ENCODE measurements at regions not wholly inside any gene's neighbourhood (a gene's known extent, or its start where the extent isn't known, plus 50 kb on each side); places are given as distances from the start of the nearest gene placed in this dataset.

GRCh38 chr9:95666096-95666784 lies 149.5 kb upstream of the PTCH1 start:
- DNase-seq: peak; percentile 41

- DNase-seq: no peak
Observed at GRCh38 chr9:95653246-95653645, 136.5 kb upstream of the PTCH1 start.

GRCh38 chr9:95650720-95651119 lies 133.9 kb upstream of the PTCH1 start:
- DNase-seq: no peak

- no peak for DNase-seq
Observed at GRCh38 chr9:95649801-95650213, 133.0 kb upstream of the PTCH1 start.

- DNase-seq: no peak
Observed at GRCh38 chr9:95648225-95648624, 131.5 kb upstream of the PTCH1 start.

GRCh38 chr9:95645992-95646391 lies 129.2 kb upstream of the PTCH1 start:
- no peak for DNase-seq

- no peak for DNase-seq
Observed at GRCh38 chr9:95645579-95645978, 128.8 kb upstream of the PTCH1 start.

- DNase-seq: no peak
Observed at GRCh38 chr9:95644377-95644776, 127.6 kb upstream of the PTCH1 start.

- no peak for DNase-seq
Observed at GRCh38 chr9:95643619-95644018, 126.8 kb upstream of the PTCH1 start.

- no peak for DNase-seq
Observed at GRCh38 chr9:95642189-95642588, 125.4 kb upstream of the PTCH1 start.

GRCh38 chr9:95641586-95641985 lies 124.8 kb upstream of the PTCH1 start:
- DNase-seq: peak; percentile 25

GRCh38 chr9:95640336-95640735 lies 123.6 kb upstream of the PTCH1 start:
- DNase-seq: no peak

GRCh38 chr9:95635986-95636671 lies 119.4 kb upstream of the PTCH1 start:
- DNase-seq: no peak

- DNase-seq: no peak
Observed at GRCh38 chr9:95634536-95634935, 117.8 kb upstream of the PTCH1 start.

- no peak for DNase-seq
Observed at GRCh38 chr9:95634114-95634513, 117.3 kb upstream of the PTCH1 start.

GRCh38 chr9:95629585-95629984 lies 112.8 kb upstream of the PTCH1 start:
- no peak for DNase-seq

GRCh38 chr9:95627802-95628201 lies 111.0 kb upstream of the PTCH1 start:
- DNase-seq: no peak

GRCh38 chr9:95626885-95627558 lies 110.3 kb upstream of the PTCH1 start:
- DNase-seq: no peak

- no peak for DNase-seq
Observed at GRCh38 chr9:95626341-95626740, 109.6 kb upstream of the PTCH1 start.

- no peak for DNase-seq
Observed at GRCh38 chr9:95623640-95624039, 106.9 kb upstream of the PTCH1 start.

- no peak for DNase-seq
Observed at GRCh38 chr9:95620722-95621121, 104.0 kb upstream of the PTCH1 start.

- no peak for DNase-seq
Observed at GRCh38 chr9:95620314-95620713, 103.5 kb upstream of the PTCH1 start.

- DNase-seq: no peak
Observed at GRCh38 chr9:95615246-95615645, 98.5 kb upstream of the PTCH1 start.

GRCh38 chr9:95613670-95614069 lies 96.9 kb upstream of the PTCH1 start:
- DNase-seq: no peak
